Superior temporal gyrus (tissue), 1 donor: ENCODE measurements at regions not wholly inside any gene's neighbourhood (a gene's known extent, or its start where the extent isn't known, plus 50 kb on each side); places are given as distances from the start of the nearest gene placed in this dataset.
A peak's percentile ranks its signal among the peaks of the same experiment; 100 is the strongest.
"Not testable (repeated sequence)": the region's sequence is repeated elsewhere in the genome, so short reads cannot be mapped to it uniquely, and the experiment has no call there.

Experiments used
- DNase-seq: peaks from one replicate; pipeline ENCODE4 v3.0.0-alpha.2; 2016; ENCODE audit errors: extremely low spot score

DNA sequence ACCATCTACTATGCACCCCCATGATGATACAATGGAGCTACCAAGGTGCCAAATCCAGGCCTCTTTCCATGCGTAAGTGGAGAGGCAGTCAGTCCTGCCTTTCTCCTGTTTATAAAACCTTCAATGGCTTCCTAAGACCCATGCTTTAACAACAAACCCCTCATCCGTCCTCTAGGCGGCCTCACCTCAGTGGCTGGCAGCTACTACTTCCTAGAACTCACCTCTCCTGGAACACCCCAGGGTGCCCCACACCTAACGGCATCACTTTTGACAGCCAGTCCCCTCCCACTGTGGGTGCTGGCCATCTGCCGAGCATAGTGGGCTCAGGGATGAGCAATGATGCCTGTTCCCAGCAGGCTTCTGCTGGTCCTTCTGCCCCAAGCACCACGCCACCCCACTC lies 80.0 kb upstream of the TAB2 start:
- DNase-seq, result no peak

DNA sequence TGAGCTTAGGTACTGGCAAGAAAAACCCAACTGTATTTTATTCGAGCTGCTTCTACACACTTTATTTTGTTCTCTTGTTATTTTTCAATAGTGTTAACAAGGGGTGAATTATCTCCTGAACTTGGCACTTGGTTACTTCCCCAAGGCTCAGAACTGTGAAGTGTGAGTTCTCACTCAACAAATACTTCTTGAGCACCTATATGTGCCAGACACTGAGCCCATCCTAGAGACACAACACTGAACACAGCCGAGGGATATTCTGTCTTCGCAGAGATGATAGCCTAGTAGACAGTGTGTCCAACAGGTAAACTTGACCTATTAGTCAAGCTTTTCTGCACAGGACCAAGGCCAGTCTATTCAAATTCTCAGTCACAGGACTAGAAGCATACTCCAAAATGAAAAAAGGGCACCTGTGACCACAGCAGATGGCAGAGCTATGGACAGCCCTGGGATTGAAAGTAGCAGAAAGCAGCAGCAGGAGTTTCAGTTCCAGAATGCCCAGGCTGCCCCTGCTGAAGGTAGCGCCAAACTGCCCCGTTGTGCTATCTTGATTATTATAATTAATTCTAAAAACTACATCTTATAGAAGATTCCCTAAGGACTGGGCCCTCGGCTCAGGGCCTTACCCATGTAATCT lies 77.8 kb upstream of the TAB2 start:
- DNase-seq, result no peak

DNA sequence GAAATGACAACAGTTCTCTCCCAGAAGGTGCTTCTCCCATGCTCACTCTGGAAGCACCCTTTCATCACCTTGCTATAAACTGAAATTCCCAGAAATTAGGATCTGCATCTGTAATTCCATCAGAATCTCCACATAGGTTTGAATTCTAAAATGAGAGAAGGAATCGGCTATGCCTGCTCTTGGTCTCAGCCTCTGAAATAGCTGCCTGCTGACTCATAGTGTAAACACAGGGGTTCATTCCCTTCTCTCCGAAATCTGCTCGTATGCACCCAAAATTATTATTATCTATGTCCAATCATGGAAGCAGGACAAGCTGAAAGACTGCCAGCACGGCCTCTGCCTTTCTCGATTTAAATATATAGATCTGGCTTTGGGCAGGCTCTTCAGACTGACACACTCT lies 74.6 kb upstream of the TAB2 start:
- no peak for DNase-seq

DNA sequence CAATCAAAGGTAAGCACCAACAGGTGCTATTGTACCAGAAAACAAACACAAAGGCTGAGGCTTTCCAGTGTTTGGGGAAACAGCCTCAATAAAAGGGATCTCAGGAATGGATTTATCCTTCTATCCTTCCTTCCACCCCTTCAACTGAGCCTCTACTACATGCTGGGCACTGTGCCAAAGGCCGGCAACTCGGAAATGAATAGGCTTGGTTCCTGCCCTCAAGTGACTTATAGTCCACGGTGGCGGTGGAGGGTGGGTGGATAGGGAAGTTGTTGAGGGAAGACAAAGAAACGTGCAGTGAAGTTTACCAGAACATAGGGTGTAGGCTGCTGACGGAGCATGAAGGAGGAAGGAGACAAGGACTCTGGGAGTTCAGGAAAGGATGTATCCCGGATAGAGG lies 73.4 kb upstream of the TAB2 start:
- DNase-seq, result no peak

DNA sequence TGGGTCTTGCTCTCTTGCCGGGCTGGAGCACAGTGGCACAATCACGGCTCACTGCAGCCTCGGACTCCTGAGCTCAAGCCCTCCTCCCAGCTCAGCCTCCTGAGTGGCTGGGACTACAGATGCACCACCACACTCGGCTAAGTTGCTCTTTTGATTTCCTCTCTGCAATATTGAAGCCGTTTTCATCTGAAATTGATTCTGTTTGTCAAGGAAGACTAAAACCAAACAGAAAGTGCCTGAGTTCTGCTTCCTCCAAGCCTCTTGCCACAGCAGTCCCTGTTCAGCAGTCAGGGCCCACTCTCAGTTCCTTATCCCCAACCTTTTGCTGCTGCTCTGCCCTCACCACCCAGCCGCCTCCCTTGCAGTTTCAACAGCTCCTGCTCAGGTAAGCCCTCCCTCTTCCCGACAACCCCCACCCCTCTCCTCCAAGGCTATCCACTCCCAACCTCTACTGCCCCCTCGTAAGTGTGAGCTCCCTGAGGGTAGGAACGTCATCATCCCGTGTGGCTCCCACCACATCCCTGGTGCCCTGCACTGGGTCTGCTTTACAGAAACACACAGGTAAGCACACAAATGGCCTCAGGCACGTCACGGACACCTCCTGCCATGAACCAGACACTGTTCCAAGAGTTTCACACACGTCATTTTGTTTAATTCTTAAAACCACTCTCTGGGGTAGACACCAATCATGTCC lies 70.7 kb upstream of the TAB2 start:
- no peak for DNase-seq

DNA sequence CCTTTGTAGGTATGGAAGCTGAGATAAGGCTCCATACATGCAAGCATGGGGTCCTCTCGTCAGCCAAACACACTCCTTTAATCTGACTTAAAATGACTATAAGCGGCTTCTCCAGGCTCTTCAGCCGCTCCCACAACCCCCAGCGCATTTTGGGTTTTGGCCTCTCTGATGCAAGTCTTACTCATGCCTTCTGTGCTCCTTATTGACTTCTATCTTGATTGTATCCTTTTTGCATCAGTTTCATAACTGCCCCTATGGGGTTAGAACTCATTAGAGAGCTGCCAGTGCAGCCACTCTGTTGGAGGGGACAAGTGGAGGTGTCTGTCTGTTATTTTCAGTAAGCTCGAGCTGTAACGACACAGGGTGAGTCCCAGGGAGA lies 70.1 kb upstream of the TAB2 start:
- no peak for DNase-seq

DNA sequence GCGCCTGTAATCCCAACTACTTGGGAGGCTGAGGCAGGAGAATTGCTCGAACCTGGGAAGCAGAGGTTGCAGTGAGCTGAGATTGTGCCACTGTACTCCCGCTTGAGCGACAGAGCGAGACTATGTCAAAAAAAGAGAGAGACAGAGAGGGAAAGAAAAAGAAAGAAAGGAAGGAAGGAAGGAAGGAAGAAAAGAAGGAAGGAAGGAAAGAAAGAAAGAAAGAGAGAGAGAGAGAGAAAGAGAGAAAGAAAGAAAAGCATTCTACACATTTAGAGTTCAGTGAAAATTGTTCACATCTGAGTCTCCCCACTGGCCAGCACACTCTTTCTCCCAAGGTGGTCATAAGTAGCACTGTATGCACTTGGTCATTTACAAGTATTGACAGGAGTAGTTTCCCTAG lies 69.2 kb upstream of the TAB2 start:
- DNase-seq, result not testable (repeated sequence)

DNA sequence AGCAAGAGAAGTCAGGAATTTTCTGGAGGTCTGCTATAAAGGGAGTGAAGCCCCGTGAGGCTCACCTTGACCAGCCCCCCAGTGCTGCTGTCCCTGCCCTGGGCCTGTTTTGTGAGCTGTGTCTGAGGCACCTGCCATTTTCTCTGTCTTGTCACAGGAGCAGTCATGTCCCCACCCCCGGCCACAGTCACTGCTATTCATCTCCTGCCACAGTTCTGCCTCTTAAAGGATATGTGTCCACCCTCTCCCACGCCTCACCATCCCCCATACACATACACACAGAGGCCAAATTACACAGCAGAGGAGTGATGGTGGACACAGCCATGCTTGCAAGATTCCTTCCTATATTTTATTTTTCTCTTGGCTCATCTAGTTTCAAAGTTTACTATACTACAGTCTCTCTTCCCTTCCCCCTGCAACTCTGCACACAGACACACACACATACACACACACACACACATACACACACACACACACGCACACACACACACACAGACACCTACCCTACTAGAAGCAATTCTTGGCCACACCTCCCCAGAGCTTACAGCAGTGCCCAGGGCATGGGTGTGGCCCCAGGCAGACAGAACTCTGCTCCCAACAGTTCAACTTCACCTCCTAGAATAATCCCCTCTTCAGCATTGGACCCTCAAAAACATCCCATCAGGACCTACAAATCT lies 68.7 kb upstream of the TAB2 start:
- DNase-seq, result no peak

DNA sequence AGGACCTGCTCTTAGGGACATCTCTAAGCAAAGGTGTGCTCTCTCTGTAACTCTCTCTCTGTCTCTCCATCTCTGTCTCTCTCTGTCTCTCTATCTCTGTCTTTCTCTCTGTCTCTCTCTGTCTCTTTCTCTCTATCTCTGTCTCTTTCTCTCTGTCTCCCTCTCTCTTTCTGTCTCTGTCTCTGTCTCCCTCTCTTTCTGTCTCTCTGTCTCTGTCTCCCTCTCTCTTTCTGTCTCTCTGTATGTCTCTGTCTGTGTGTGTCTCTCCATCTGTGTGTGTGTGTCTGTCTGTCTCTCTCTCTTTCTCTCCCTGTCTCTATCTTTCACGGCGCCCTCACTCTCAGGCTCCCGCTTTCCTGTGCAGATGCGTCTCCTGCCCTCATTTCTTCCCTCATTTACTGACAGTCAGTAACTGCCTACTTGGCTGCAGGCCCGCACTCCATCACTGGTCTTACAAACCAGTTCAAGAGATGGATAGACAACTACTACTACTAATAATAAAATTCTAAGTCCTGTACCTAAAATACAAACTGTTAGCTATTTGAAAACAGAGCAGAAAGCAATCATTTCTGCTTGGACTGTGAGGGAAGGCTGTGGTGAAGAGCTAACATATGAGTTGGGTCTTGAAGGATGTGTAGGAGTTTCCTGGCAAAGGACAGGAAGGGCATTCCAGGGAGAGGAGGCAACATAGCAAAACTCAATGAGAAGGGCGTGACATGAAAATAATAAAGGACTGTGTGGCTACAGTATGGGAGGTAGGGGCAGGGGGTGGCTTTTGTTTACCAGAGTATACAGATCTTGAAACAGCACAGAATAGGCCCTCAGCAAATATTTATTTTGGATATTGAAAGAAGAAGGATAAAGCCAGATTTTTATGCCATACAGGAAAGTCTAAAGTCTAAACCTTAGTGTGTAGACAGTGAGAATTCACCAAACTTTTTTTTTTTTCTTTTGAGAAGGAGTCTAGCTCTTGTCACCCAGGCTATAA lies 67.8 kb upstream of the TAB2 start:
- DNase-seq, result no peak

DNA sequence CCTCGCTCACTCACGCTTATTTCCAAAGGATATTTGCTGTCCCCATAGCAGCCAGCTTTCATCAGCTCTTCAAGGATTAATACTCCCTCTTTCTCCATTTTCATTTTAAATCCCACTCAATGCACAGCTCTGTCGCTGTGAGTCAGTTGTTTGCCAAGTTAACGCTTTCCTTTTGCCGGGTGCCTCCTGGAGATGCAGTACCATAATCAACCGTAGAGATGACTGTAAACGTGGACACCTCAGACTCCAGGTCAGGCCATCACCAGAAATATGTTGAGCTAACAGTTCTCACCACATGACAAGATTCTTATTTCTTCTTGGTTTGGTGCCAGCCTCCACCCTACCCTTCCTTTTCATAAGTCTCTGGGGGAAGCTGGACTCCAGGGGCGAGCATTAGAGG lies 66.6 kb upstream of the TAB2 start:
- DNase-seq, result no peak

DNA sequence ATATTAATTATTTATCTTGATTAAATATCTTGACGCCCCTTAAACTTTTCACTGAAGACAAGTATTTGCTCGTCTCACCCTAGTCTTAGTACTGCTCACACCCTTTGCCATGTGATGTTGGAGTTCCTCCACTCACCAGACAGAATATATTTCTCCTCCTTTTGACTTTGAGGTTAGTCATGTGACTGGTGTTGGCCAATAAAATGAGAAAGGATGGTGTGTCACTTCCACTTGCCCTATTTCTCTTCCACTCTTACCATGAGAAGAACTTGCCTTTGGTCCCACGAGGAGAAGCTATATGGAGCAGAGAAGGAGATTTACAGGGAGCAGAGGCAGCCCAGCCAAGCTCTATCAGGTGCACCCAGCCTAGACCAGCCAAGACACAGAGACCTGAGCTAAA lies 64.9 kb upstream of the TAB2 start:
- DNase-seq, result no peak

DNA sequence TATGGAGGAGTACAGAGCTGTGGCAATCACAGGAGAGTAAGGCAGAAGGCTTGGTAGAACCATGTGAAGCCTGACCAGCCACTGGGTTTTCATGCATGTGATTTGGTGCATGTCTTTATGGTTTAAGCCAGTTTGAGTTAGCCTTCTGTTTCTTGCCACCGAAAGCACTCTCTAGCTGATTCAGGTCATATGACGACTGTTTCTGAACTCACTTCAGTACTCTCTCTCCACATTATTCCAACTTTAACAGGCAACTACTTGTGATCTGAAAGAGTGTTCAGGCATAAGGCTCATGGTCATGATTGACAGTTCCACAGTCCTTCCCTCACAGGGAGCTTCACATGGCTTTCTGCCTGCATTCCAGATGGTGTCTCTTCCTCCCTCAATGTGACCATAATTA lies 63.3 kb upstream of the TAB2 start:
- peak; percentile 53 for DNase-seq

DNA sequence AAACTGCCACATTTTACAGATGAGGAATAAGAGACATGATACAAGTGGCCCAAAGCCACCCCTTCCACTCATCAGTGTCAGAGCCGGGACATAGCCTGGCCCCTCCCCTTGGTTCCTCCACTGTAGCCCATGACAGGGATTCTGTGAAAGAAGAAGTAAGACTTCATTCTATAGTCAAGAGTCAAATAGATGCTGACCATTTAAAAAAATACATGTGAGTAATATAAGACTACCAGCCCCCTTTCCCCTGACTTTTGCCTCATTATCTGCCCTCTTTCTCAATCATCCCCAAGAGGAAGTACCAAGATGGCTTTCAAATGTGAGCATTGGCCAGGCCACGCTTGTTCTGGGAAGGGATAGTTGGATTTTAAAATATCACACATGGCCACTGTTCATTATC lies 57.8 kb upstream of the TAB2 start:
- DNase-seq, result no peak

DNA sequence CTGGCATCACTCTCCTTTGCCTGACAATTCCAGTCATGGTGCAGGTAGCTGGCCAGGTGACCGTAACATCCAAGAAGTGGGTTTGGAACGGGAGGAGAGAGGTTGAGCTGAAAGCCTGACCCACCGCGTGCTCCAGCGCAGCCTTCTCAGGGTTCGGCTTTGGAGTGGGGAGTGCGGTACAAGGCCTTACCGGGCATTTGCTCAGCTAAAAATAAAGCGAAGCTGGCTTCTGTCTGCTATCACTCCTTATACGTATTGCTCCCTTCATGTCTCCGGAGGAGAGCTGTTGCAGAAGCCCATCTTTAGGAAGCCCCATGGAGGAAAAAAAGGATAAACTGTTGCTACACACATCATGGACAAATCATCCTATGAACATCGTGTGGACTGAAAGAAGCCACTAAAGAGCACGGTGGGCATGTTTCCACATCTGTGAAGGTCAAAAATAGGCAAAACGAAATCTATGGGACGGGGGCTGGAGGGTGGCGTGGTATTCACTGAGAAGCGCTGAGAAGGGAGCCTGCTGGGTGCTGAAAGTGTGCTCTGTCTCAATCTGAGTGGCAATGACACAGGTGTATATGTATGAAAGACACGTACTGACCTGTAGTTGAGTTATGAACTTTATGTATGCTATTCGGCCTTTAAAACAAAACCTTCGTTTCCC lies 57.2 kb upstream of the TAB2 start:
- no peak for DNase-seq

DNA sequence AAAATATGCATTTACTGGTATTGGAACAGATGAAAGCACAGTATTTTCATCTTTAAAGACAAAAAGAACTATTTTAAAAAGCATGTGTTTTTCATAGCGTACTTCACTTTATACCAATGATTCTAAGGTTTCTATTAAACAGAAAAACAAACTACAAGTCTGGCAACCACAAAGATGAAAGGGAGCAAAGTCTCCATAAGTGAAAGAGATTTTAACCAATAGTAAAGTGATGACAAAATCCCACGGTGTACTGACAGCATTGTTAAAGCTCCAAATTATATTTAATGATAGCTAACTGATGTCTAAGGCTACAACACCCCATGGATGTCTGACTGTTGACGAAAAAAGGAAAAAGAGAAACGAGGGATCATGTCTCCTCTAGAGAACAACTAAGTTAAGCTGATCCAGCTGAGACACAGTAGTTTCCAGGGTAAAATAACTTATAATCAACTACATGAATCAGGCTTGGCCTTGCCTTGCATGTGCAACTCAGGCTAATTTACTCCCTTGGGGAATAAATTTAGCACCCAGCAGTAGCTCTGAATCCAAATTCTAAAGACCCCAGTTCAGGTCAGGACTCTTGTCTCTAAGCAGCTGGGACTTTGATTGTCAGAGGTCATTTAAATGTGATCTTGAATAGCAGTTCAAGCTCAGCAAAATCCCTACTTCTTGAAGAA lies 56.0 kb upstream of the TAB2 start:
- DNase-seq, result no peak

DNA sequence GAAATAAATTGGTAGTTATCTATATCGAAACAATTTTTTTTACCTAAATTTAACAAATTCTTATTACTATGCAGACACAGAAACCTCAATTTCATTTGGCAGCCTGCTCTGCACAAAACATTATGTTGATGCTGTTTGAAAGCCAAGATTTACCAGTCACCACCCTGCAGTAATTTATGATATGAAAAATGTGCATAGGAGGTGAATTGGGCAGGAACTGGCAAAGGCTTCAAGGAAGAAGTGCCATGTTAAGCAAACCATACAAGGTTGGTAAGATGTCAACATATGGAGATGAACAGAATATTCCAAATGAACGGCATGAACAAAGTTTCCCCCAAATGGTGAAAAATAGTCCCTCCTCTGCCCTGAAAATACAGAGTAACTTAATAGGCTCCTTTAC lies 54.2 kb upstream of the TAB2 start:
- no peak for DNase-seq

DNA sequence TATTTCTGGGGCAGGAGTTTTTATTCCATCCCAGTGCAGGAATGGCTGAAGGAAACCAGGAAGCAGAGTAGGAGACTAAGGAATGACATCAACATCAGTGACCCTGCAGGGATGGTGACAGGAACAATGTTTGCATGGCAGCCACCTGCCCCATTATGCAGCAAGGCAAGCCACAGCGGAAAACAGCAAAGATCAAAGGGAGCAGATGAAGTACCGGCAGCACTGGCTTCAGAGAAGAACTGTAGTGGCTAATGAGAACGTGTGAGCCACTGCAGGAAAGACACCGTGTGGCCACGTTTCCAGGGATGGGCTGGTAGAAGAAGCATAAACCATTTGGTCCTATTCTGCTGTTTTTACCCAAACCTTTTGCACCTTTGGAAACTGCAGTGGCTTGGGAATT lies 52.9 kb upstream of the TAB2 start:
- DNase-seq, result no peak

DNA sequence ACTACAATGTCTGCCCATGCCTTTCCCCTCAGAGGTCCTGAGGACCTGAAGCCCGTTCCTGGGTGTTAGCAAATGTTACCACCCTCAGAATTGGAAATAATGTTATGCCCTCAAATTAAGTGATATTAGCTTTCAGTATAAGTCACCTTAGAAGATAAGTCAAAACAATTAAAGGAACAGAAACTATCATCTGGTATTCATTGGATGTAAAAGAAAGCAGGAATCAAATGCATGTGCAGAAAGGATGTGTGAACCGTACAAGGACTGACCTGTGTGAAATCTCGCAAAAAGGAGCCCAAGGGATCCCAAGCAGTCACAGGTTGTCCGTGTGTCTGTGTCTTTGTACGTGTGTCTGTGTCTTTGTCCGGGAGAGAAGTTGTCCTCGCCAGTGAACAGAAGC lies 51.6 kb upstream of the TAB2 start:
- no peak for DNase-seq

DNA sequence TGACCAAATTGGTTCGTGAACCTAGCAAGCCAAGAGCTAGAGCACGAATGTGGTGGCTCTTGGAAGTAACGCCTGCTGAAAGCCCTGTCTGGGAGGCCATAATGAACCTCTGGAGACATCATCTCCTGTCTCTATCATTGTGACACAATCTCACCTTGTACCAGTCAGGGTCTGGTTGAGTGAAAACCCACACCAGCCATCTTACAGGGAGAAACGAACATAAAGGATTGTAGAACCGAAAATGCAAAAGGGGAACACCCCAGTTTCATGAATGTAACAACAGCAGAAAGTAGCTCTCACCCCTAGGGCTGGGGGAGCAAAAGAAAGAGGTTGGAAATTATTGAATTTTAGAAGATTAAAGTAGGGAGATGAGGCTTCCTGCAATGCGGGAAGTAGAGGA lies 50.9 kb upstream of the TAB2 start:
- DNase-seq, result no peak

DNA sequence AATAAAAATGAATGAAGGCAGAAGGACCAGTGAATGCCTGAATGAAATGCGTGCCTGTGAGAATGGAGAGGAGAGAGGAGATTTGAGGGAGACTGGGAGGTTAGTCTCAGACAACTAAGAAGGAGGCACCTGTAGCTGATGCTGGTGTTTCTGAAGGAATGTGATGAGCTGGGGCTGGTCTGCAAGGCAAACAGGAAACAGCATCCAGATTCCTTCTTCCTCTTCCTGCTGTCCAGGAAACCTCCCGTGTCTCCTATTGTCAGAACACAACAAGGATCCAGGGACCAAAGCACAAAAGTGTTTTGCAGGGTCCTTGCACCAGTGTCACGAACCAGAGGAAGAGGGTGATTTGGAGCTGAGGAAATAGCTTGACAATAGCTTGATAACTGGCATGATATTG lies 50.4 kb upstream of the TAB2 start:
- DNase-seq, result no peak

DNA sequence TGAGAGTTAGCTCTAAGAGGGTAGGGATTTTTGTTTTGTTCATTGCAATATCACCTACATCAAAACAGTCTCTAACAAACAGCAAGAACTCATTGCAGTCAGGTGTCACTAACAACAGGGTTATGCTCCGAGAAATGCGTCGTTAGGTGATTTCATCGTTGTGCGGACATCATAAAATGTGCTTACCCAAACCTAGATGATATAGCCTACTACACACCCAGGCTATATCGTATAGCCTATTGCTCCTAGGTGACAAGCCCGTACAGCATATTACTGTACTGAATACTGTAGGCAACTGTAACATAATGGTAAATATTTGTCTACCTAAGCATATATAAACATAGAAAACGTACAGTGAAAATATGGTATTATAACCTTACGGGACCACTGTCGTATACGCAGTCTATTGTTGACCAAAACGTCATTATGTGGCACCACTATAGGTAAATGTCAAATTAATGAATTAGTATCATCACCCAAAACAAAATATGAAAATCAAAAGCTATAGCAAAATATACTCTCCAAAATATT lies 49.9 kb upstream of the TAB2 start:
- DNase-seq, result no peak
